ENCODE measurements at regions not wholly inside any gene's neighbourhood (a gene's known extent, or its start where the extent isn't known, plus 50 kb on each side); places are given as distances from the start of the nearest gene placed in this dataset.

GRCh38 chr20:20888936-20889335, 176.5 kb upstream of the RALGAPA2 start:
- TF ChIP-seq, protein P1, sequence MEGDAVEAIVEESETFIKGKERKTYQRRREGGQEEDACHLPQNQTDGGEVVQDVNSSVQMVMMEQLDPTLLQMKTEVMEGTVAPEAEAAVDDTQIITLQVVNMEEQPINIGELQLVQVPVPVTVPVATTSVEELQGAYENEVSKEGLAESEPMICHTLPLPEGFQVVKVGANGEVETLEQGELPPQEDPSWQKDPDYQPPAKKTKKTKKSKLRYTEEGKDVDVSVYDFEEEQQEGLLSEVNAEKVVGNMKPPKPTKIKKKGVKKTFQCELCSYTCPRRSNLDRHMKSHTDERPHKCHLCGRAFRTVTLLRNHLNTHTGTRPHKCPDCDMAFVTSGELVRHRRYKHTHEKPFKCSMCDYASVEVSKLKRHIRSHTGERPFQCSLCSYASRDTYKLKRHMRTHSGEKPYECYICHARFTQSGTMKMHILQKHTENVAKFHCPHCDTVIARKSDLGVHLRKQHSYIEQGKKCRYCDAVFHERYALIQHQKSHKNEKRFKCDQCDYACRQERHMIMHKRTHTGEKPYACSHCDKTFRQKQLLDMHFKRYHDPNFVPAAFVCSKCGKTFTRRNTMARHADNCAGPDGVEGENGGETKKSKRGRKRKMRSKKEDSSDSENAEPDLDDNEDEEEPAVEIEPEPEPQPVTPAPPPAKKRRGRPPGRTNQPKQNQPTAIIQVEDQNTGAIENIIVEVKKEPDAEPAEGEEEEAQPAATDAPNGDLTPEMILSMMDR (IDR thresholded peaks at IDR 0.05; ENCODE audit: low read depth, low read length): no peak
- no peak for TF ChIP-seq EZH2phosphoT487 (IDR thresholded peaks at IDR 0.05; ENCODE audit: low read depth)
